IMR-90 (cell line): ENCODE measurements at regions not wholly inside any gene's neighbourhood (a gene's known extent, or its start where the extent isn't known, plus 50 kb on each side); places are given as distances from the start of the nearest gene placed in this dataset.

ENCODE experiments used
- ATAC-seq: fragments of 200-7000 bp; cut with Tn5 transposase; 2 replicates; pipeline ENCODE4 v1.9.1; 2020; ENCODE audit warnings: low read depth, mild to moderate bottlenecking, moderate library complexity
- BruUV-seq: library from RNA; stranded (reverse); fragments of 400-500 nt; replicated peaks from 2 replicates; lab custom pipeline; 2021; lab: Mats Ljungman, UMichigan
- CTCF ChIA-PET: fragments of 300-600 bp; formaldehyde crosslinking; extraction: SDS; loops from one replicate; lab custom pipeline; 2021; ENCODE audit warnings: antibody characterized with exemption; lab: Yijun Ruan, JAX
- POLR2A ChIA-PET: fragments of 300-600 bp; sonication (Branson Sonifier 250); formaldehyde crosslinking; loops from one replicate; lab custom pipeline; 2022; ENCODE audit warnings: antibody characterized with exemption; ENCODE audit not compliant: unreplicated experiment; lab: Charles Lee
- DNase-seq: peaks from one replicate; pipeline ENCODE4 v3.0.0; 2013
- H2AFZ ChIP-seq: replicated peaks from 2 replicates; pipeline ENCODE3; 2013; ENCODE audit warnings: low read length, mild to moderate bottlenecking; ENCODE audit not compliant: poor library complexity
- H2AK5ac ChIP-seq: 2 replicates; pipeline ENCODE4 v1.6.1; 2013; ENCODE audit warnings: low read depth, low read length, inconsistent platforms
- H2AK9ac ChIP-seq: replicated peaks from 2 replicates; pipeline ENCODE3; 2013; ENCODE audit warnings: mild to moderate bottlenecking, low read depth, low read length, moderate library complexity; ENCODE audit not compliant: poor library complexity
- H2BK120ac ChIP-seq: 2 replicates; pipeline ENCODE4 v1.6.1; 2013; ENCODE audit warnings: low read depth, low read length, inconsistent platforms
- H2BK15ac ChIP-seq: 3 replicates; pipeline ENCODE4 v1.6.1; 2013; ENCODE audit warnings: low read depth, low read length, inconsistent platforms
- H2BK20ac ChIP-seq: 2 replicates; pipeline ENCODE4 v1.6.1; 2013; ENCODE audit warnings: low read depth, mild to moderate bottlenecking, inconsistent platforms, low read length, moderate library complexity
- H2BK5ac ChIP-seq: 2 replicates; pipeline ENCODE4 v1.6.1; 2013; ENCODE audit warnings: mild to moderate bottlenecking, low read depth, low read length, inconsistent platforms; ENCODE audit not compliant: poor library complexity, severe bottlenecking
- H3K14ac ChIP-seq: replicated peaks from 2 replicates; pipeline ENCODE4 v1.6.1; 2013; ENCODE audit warnings: low read depth, low read length, inconsistent platforms
- H3K18ac ChIP-seq: 2 replicates; pipeline ENCODE4 v1.6.1; 2013; ENCODE audit warnings: low read depth, low read length, control low read depth
- H3K23ac ChIP-seq: 2 replicates; pipeline ENCODE4 v1.6.1; 2013; ENCODE audit warnings: low read depth, low read length, inconsistent platforms
- H3K27ac ChIP-seq: 2 replicates; pipeline ENCODE4 v1.5.1; 2013; ENCODE audit warnings: mild to moderate bottlenecking, control low read depth, low read length; ENCODE audit not compliant: insufficient read depth
- H3K27me3 ChIP-seq: 2 replicates; pipeline ENCODE4 v1.6.1; 2013; ENCODE audit warnings: low read length; ENCODE audit not compliant: control insufficient read depth, insufficient read depth
- H3K36me3 ChIP-seq: 2 replicates; pipeline ENCODE4 v1.6.1; 2013; ENCODE audit warnings: low read length, mixed read lengths; ENCODE audit not compliant: control insufficient read depth, insufficient read depth
- H3K4ac ChIP-seq: 2 replicates; pipeline ENCODE4 v1.6.1; 2013; ENCODE audit warnings: low read depth, low read length, inconsistent platforms
- H3K4me1 ChIP-seq: 2 replicates; pipeline ENCODE4 v1.6.1; 2013; ENCODE audit warnings: low read length, mixed read lengths; ENCODE audit not compliant: control insufficient read depth, insufficient read depth
- H3K4me2 ChIP-seq: 2 replicates; pipeline ENCODE4 v1.6.1; 2013; ENCODE audit warnings: low read depth, mild to moderate bottlenecking, control low read depth, low read length, moderate library complexity
- H3K4me3 ChIP-seq: 2 replicates; pipeline ENCODE4 v1.5.1; 2013; ENCODE audit warnings: low read depth, mild to moderate bottlenecking, control low read depth, low read length, moderate library complexity; ENCODE audit not compliant: insufficient read depth
- H3K56ac ChIP-seq: 2 replicates; pipeline ENCODE4 v1.6.1; 2013; ENCODE audit warnings: low read length, inconsistent platforms; ENCODE audit not compliant: insufficient read depth; ENCODE audit errors: extremely low read depth
- H3K79me1 ChIP-seq, 2 experiments: 2 replicates each; pipeline ENCODE4 v1.6.1; 2013; ENCODE audit warnings: low read length in 2 of 2, inconsistent platforms in 1 of 2, low read depth in 1 of 2
- H3K9ac ChIP-seq: 2 replicates; pipeline ENCODE4 v1.6.1; 2013; ENCODE audit warnings: low read depth, low read length, control low read depth
- H3K9me1 ChIP-seq: 2 replicates; pipeline ENCODE4 v1.6.1; 2013; ENCODE audit warnings: low read length, inconsistent platforms; ENCODE audit not compliant: insufficient read depth
- H3K9me3 ChIP-seq: 2 replicates; pipeline ENCODE4 v1.6.1; 2013; ENCODE audit warnings: low read length; ENCODE audit not compliant: control insufficient read depth, insufficient read depth
- H4K20me1 ChIP-seq: 2 replicates; pipeline ENCODE4 v1.6.1; 2013; ENCODE audit warnings: low read length, inconsistent platforms; ENCODE audit not compliant: insufficient read depth
- H4K5ac ChIP-seq: 2 replicates; pipeline ENCODE4 v1.6.1; 2013; ENCODE audit warnings: mild to moderate bottlenecking, low read depth, low read length, control low read depth
- H4K8ac ChIP-seq, 2 experiments: 2 replicates each; pipeline ENCODE4 v1.6.1; 2013; ENCODE audit warnings: low read depth in 2 of 2, low read length in 2 of 2, control low read depth in 1 of 2, inconsistent platforms in 1 of 2
- H4K91ac ChIP-seq: 2 replicates; pipeline ENCODE4 v1.6.1; 2013; ENCODE audit warnings: low read depth, low read length, inconsistent platforms; ENCODE audit not compliant: insufficient read depth
- FOS ChIP-seq: fragments of 150-350 bp; IDR thresholded peaks from 2 replicates; pipeline ENCODE4 v1.6.1; 2016; ENCODE audit warnings: low read depth, low read length
- RAD21 ChIP-seq: IDR thresholded peaks from 2 replicates; pipeline ENCODE4 v1.6.1; 2012; ENCODE audit warnings: low read length, improper control_type of control experiment
- dilution Hi-C: fragments of 300-500 bp; cut with HindIII; formaldehyde crosslinking; loops from one replicate; pipeline ENCODE4 v1.14.3; 2018; ENCODE audit warnings: low sequenced_read_pairs; ENCODE audit not compliant: unreplicated experiment
- in situ Hi-C: fragments of 300-500 bp; cut with MboI; formaldehyde crosslinking; loops from 3 replicates; pipeline ENCODE4 v1.14.3; 2019; ENCODE audit warnings: low sequenced_read_pairs, inconsistent platforms, mixed read lengths
- intact Hi-C: fragments of 100-400 bp; cut with micrococcal nuclease; formaldehyde crosslinking; loops from 2 replicates; pipeline ENCODE4 v1.10.0; 2022

DNA sequence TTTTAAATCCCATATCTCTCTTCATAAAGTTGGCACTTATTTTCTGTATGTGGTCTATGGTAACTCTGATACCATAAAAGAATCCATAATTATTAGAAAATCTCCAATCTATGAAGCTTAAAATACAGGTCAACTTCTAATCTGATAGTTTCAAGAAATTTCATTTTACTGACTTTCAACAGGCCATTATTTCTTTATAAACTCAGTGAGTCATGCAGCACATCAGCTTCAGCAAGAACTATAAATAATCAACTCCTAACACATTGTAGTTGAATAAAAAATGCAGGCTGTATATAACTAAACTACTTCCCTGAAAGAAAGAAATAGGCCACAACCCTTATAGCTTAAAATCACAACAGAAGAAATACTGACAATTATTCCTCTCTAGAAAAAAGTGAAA, 204.3 kb upstream of the CCDC150 start:
- no peak overlapping the region for H2BK120ac ChIP-seq
- no TSS peak for BruUV-seq
- H4K5ac ChIP-seq = no peak overlapping the region
- no peaks in the 10 kb centered on the region for H3K4me1 ChIP-seq
- no peak overlapping the region for H3K4me2 ChIP-seq
- ATAC-seq (peak; percentile 73), DNase-seq (peak; percentile 44)
- H2BK5ac ChIP-seq = no peak overlapping the region
- ChIA-PET CTCF (interaction anchor here (1.0 to 1.8 kb wide), 2 partner anchors 18 to 98 kb away, joined by 4 to 5 read pairs; no protein-coding TSS in a partner anchor), POLR2A (no interaction called here)
- intact Hi-C loops (no loop called here), in situ Hi-C loops (loop anchor here (25.0 kb wide), 1 partner anchor 348 kb away; no protein-coding TSS in a partner anchor), dilution Hi-C loops (no loop called here)
- no peak overlapping the region for H2AK5ac ChIP-seq
- H3K14ac ChIP-seq = no peak overlapping the region
- H3K4me3 ChIP-seq = no peak overlapping the region
- no peak overlapping the region for H2BK20ac ChIP-seq
- TF ChIP-seq FOS (peak; percentile 22; the same call in 1 of the 2 replicates), RAD21 (no peak)
- no peaks in the 10 kb centered on the region for H3K9me1 ChIP-seq
- no peaks in the 10 kb centered on the region for H3K9me3 ChIP-seq
- no peak overlapping the region for H4K8ac ChIP-seq
- no peaks in the 10 kb centered on the region for H3K36me3 ChIP-seq
- no peaks in the 10 kb centered on the region for H3K27me3 ChIP-seq
- no peak overlapping the region for H3K23ac ChIP-seq
- no peak overlapping the region for H2BK15ac ChIP-seq
- H2AFZ ChIP-seq = no peak overlapping the region
- H3K27ac ChIP-seq = no peak overlapping the region
- no peak overlapping the region for H3K9ac ChIP-seq
- H3K4ac ChIP-seq = no peak overlapping the region
- H3K79me1 ChIP-seq = no peaks in the 10 kb centered on the region
- no peak overlapping the region for H3K56ac ChIP-seq
- H4K20me1 ChIP-seq = no peaks in the 10 kb centered on the region
- no peak overlapping the region for H4K91ac ChIP-seq
- no peak overlapping the region for H2AK9ac ChIP-seq
- H3K18ac ChIP-seq = no peak overlapping the region
